ENCODE measurements at regions not wholly inside any gene's neighbourhood (a gene's known extent, or its start where the extent isn't known, plus 50 kb on each side); places are given as distances from the start of the nearest gene placed in this dataset.
"Not testable (repeated sequence)": the region's sequence is repeated elsewhere in the genome, so short reads cannot be mapped to it uniquely, and the experiment has no call there.

DNA sequence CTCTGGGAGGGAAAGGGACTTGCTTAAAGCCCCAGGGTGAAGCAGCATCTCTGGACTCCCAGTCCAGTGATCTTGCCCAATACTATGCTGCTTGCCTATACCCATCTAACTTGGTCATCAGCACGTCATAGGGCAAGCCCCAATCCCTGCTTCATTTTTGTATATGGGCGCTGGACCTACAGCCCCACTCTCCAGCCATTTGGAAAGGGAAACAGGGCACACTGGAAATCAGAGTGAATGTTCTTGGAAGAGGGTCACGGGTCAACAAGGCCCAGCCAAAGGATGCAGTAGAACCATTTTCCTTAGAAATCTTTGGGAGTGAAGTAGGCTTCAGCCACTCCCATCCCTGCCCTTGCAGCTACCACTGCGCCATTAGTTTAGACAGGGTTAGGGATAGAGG, 162.5 kb downstream of the GOLGA6L4 start:
- not testable (repeated sequence) for H3K4me3 ChIP-seq (ENCODE audit: low read depth, low read length); H3K27me3 ChIP-seq (ENCODE audit: control insufficient read depth, insufficient read depth, low read length); H3K36me3 ChIP-seq (ENCODE audit: control insufficient read depth, insufficient read depth, low read length); DNase-seq (ENCODE audit: low read depth); FAIRE-seq

DNA sequence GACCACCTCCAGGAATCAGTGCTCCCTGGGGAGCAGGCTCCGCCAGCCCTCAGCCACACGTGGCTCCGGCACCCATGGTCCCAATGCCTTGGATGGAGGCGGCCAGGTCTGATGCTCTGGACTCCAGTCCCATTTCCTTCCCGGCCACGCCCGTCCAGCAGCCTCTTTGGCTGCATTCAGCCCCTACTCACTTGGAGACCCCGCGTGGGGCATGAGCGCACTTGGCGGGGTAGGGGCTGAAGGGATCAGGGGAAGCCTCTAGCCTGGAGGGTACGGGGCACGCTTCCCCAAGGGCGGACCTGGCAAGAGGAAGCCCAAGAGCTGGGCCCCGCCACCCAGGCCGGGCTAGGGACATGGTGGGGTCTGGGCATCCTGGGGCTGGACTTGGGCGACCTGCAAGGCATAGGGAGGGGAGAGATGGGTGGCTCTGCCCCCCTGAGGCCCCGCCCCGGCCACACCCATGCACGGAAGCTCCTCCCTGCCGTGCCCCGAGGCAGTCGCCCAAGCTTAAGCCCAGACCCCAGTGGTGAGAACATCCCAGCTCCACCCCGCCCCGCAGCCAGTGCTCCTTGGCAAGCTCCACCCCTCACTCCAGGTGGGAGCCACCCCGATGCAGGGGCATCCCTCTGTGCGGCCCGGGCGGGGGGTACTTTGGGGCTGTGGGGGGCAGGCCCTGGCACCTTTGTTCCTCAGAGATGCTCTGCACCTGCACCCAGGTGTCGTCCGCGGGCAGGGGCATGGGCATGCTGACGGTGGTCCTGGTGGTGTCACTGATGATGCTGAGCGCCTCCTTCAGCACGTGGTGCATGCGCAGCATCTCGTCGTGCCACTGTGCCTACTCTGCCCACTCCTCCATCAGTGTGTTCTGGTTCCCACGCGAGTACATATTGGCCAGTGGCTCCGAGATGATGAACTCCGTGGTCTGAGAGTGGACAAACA, 163.5 kb downstream of the GOLGA6L4 start:
- no peaks in the 10 kb centered on the region for H3K36me3 ChIP-seq (ENCODE audit: control insufficient read depth, insufficient read depth, low read length)
- no peak for DNase-seq (ENCODE audit: low read depth)
- no peaks in the 10 kb centered on the region for H3K27me3 ChIP-seq (ENCODE audit: control insufficient read depth, insufficient read depth, low read length)
- FAIRE-seq, result no peak
- no peak overlapping the region for H3K4me3 ChIP-seq (ENCODE audit: low read depth, low read length)
- TF ChIP-seq, protein P1, sequence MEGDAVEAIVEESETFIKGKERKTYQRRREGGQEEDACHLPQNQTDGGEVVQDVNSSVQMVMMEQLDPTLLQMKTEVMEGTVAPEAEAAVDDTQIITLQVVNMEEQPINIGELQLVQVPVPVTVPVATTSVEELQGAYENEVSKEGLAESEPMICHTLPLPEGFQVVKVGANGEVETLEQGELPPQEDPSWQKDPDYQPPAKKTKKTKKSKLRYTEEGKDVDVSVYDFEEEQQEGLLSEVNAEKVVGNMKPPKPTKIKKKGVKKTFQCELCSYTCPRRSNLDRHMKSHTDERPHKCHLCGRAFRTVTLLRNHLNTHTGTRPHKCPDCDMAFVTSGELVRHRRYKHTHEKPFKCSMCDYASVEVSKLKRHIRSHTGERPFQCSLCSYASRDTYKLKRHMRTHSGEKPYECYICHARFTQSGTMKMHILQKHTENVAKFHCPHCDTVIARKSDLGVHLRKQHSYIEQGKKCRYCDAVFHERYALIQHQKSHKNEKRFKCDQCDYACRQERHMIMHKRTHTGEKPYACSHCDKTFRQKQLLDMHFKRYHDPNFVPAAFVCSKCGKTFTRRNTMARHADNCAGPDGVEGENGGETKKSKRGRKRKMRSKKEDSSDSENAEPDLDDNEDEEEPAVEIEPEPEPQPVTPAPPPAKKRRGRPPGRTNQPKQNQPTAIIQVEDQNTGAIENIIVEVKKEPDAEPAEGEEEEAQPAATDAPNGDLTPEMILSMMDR (IDR thresholded peaks at IDR 0.05; ENCODE audit: insufficient read depth, low read length, severe bottlenecking), result no peak

DNA sequence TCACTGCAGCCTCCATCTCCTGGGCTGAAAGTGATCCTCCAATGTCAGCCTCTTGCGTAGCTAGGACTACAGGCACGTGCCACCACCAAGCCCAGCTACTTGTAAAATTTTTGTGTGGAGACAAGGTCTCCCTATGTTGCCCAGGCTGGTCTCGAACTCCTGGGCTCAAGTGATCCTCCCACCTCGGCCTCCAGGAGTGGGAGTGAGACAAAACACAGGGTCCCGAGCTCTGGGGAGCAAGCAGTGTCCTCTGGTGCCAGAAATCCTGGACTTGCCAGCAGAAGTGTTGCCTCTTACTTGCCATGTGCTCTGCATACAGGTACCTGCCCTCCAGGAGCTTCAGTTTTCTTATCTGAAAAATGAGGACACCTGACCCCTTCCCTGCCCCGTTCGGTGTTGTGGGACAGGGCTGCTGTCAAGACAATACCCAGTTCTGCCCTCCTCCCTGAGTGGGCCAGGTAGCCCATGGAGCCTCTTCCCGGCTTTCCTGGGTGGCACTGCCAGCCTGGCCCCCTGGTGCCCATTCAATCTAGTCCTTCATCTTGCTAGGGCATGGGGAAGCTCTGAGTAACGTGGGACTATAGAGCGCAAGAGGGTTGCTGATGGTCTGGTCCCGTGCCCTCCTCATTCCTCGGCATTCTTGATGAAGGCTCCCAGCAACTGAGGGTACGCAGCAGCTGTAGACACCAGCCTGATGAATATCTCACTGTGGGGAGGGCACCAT, 164.6 kb downstream of the GOLGA6L4 start:
- DNase-seq (ENCODE audit: low read depth) (no peak), FAIRE-seq (no peak)
- TF ChIP-seq, protein P1 (IDR thresholded peaks at IDR 0.05; ENCODE audit: insufficient read depth, low read length, severe bottlenecking), result no peak
- H3K27me3 ChIP-seq (ENCODE audit: control insufficient read depth, insufficient read depth, low read length), result no peaks in the 10 kb centered on the region
- no peaks in the 10 kb centered on the region for H3K36me3 ChIP-seq (ENCODE audit: control insufficient read depth, insufficient read depth, low read length)
- no peak overlapping the region for H3K4me3 ChIP-seq (ENCODE audit: low read depth, low read length)

DNA sequence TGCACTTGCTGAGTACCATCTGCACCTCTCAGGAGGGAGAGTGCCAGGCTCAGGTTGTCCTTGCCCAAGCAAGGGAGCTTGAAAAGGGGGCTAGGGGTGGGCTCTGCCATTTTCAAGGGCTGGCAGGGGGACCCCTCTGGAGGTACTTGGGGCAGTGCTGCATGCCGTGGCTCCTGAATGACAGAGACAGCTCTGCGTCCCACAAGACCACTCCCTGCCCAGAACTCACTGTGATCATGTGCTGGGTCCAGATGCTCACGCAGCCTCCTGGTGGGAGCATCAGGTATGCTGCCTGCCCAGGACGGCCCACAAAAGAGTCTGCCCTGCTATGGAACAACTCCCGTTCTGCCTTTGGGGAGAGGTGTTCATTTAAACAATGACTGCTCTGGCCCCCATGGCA, 165.2 kb downstream of the GOLGA6L4 start:
- FAIRE-seq (no peak), DNase-seq (ENCODE audit: low read depth) (no peak)
- no peaks in the 10 kb centered on the region for H3K27me3 ChIP-seq (ENCODE audit: control insufficient read depth, insufficient read depth, low read length)
- TF ChIP-seq, protein P1 (IDR thresholded peaks at IDR 0.05; ENCODE audit: insufficient read depth, low read length, severe bottlenecking), result no peak
- H3K36me3 ChIP-seq (ENCODE audit: control insufficient read depth, insufficient read depth, low read length), result no peaks in the 10 kb centered on the region
- no peak overlapping the region for H3K4me3 ChIP-seq (ENCODE audit: low read depth, low read length)

DNA sequence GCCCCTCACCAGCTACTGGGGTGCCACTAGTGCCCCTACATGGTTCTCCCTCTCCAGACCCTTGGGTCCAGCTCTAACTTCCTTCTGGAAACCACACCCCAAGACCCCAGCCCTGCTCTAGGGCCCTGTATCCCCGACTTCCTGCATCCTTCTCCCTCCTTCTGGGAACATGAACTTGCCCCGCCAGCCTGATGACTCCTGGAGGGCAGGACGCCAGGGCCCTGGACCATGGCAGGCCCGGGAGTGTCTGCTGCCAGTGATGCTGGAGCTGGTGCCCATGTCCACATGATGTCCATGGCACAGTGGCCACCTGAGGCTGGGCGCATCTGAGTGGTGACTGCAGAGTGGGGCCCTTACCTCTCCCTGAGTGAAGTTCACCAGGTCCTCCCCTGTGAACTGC, 165.9 kb downstream of the GOLGA6L4 start:
- not testable (repeated sequence) for H3K4me3 ChIP-seq (ENCODE audit: low read depth, low read length); DNase-seq (ENCODE audit: low read depth); H3K36me3 ChIP-seq (ENCODE audit: control insufficient read depth, insufficient read depth, low read length); H3K27me3 ChIP-seq (ENCODE audit: control insufficient read depth, insufficient read depth, low read length); FAIRE-seq

DNA sequence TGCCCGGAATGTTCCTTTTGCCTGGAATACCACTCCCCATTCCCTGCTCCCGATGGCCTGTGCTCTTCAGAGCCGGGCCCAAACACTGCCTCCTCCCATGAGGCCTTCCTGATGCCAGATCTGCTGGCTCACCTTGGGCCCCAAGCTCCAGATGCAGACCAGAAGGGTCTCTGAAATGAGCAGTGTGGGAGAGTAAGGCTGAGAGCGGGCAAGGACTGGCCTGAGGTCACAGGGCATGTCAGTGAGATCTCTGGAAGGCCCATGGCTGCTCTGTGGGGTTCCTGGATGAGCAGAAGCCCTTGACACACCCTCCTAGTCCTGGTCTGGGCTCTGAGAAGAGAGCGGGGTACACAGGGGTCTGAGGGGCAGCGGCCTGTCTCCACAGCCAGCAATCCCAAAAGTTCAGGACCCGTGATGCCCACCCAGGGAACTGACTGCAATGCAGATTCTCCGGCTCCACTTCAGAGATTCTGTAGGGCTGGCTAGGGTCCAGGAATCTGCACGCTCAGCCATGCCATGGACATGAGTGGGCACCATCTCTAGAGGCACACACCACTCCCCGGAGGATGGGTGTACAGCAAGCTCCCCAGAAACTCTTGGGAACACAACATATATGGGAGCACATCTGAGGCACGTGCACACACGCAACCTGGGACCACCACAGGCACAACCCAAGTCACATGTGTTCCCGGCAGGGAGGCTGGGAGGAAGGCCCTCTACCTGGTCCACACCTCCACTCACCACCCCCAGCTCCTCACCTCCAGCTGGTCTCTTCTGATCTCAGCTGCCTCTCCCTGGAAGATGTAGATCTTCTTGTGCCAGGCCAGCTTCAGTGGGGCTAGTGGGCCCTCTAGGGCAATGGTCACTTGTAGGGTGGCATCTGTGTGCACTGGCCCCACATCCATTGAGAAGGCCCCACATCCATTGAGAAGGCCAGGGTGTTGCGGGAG, 166.6 kb downstream of the GOLGA6L4 start:
- H3K4me3 ChIP-seq (ENCODE audit: low read depth, low read length); DNase-seq (ENCODE audit: low read depth): not testable (repeated sequence)
- peak; percentile 52 for FAIRE-seq

More for the DNA sequence above, 166.6 kb downstream of the GOLGA6L4 start:
- H3K27me3 ChIP-seq (ENCODE audit: control insufficient read depth, insufficient read depth, low read length); H3K36me3 ChIP-seq (ENCODE audit: control insufficient read depth, insufficient read depth, low read length): not testable (repeated sequence)

Data from bronchial epithelial cell (primary cell).